ENCODE measurements at regions not wholly inside any gene's neighbourhood (a gene's known extent, or its start where the extent isn't known, plus 50 kb on each side); places are given as distances from the start of the nearest gene placed in this dataset.

DNA sequence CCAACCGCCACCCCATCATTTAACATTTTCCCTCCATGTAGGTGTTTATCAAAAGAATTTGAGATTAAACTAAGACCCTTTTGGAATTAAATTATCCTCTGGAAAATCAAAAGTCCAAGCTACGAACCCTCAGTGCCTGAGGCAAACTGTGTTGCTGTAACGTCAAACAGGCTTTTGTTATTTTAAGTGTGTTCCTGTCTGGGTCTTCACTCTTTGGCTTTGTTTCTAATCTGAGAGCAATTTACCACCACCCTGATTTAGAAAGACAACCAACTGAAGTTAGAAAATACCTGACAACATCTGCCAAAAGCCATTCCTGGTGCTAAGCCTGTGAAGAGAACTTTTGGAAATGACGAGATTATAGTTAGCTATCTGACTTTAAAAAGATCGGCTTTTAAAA, 199.9 kb downstream of the DIRAS2 start:
- TF ChIP-seq, protein P1, sequence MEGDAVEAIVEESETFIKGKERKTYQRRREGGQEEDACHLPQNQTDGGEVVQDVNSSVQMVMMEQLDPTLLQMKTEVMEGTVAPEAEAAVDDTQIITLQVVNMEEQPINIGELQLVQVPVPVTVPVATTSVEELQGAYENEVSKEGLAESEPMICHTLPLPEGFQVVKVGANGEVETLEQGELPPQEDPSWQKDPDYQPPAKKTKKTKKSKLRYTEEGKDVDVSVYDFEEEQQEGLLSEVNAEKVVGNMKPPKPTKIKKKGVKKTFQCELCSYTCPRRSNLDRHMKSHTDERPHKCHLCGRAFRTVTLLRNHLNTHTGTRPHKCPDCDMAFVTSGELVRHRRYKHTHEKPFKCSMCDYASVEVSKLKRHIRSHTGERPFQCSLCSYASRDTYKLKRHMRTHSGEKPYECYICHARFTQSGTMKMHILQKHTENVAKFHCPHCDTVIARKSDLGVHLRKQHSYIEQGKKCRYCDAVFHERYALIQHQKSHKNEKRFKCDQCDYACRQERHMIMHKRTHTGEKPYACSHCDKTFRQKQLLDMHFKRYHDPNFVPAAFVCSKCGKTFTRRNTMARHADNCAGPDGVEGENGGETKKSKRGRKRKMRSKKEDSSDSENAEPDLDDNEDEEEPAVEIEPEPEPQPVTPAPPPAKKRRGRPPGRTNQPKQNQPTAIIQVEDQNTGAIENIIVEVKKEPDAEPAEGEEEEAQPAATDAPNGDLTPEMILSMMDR (conservative IDR thresholded peaks at IDR 0.05 in 1 of 2, IDR thresholded peaks at IDR 0.05 in 1 of 2; ENCODE audit: extremely low read depth in 1 of 2, insufficient read depth in 1 of 2, low read depth in 1 of 2, low read length in 2 of 2) = no peak
- TF ChIP-seq EZH2 (IDR thresholded peaks at IDR 0.05; ENCODE audit: borderline replicate concordance, low read length) = no peak

Data from mammary epithelial cell (primary cell).